AG09319 (cell line): ENCODE measurements at regions not wholly inside any gene's neighbourhood (a gene's known extent, or its start where the extent isn't known, plus 50 kb on each side); places are given as distances from the start of the nearest gene placed in this dataset.

ENCODE experiments used
- DNase-seq: peaks from one replicate; pipeline ENCODE4 v3.0.0-alpha.2; 2010; ENCODE audit warnings: low read depth; ENCODE audit errors: extremely low read depth
- TF ChIP-seq, protein P1 (sequence below): IDR thresholded peaks from 2 replicates; pipeline ENCODE4 v1.5.1; 2011; ENCODE audit warnings: low read depth, mild to moderate bottlenecking, inconsistent platforms, low read length, moderate library complexity

DNA sequence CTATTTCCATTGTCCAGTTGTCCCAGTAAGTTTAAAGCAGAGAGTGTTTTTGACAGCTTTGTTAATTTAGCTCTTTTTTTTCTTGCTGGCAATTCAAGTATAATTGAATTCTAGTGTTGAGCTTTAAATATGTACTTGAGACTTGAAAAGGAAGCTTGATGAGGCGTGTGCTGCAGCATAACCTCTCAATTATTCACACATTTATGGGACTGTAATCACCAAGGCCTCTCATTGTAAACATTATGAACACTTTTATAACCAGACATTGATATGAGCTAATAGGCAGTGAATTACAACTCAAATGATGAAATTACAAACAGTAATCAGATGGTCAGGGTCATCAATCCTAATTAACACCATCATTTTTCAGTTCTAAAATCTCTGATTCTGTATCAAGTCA is 378.0 kb upstream of the DDHD1 start:
- no peak for DNase-seq
- TF ChIP-seq, protein P1, sequence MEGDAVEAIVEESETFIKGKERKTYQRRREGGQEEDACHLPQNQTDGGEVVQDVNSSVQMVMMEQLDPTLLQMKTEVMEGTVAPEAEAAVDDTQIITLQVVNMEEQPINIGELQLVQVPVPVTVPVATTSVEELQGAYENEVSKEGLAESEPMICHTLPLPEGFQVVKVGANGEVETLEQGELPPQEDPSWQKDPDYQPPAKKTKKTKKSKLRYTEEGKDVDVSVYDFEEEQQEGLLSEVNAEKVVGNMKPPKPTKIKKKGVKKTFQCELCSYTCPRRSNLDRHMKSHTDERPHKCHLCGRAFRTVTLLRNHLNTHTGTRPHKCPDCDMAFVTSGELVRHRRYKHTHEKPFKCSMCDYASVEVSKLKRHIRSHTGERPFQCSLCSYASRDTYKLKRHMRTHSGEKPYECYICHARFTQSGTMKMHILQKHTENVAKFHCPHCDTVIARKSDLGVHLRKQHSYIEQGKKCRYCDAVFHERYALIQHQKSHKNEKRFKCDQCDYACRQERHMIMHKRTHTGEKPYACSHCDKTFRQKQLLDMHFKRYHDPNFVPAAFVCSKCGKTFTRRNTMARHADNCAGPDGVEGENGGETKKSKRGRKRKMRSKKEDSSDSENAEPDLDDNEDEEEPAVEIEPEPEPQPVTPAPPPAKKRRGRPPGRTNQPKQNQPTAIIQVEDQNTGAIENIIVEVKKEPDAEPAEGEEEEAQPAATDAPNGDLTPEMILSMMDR: no peak

- DNase-seq: no peak
- TF ChIP-seq, protein P1: no peak
These were observed 376.4 kb upstream of the DDHD1 start for GRCh38 chr14:53529519-53529918.

GRCh38 chr14:53528185-53528671 is 375.1 kb upstream of the DDHD1 start:
- no peak for DNase-seq
- TF ChIP-seq, protein P1: no peak

DNA sequence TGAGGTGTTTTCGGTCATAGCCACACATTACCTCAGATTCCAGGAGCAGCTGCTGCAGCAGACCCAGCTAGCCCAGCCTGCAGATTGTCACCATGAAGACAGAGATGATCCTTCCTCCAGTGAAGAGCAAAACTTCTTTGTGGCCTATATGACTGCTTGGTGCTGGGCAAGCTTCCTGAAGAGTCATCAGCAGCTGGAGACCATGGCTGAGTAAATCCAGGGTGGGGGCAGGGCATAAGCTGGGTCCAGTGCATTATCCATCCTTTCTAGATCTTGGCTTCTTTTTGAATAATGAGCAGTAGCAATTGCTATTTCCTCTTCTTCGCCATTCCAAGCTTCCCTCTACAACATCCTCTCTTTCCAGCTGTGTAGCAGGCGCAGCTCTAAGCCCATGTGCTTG is 373.1 kb upstream of the DDHD1 start:
- DNase-seq: no peak
- TF ChIP-seq, protein P1: no peak

DNA sequence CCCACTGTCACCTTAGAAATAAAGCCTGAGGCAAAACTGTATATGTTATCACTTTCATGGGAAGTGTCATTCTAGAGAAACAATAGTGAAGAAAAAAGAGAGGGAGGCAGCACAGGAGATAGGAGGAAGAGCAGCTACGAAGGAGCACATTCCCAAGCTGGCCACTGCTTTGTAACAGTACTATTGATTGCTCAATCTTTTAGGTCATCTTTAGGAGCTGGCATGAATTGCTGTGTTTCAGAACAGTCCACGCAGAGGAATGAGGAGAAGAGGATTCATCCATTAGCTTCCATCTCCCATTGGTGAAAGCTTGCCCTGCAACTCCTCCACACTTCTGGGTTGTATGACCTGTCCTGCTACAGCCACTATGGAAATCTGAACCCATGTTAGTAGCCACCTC is 372.5 kb upstream of the DDHD1 start:
- no peak for DNase-seq
- TF ChIP-seq, protein P1: no peak

GRCh38 chr14:53524391-53524790 is 371.3 kb upstream of the DDHD1 start:
- TF ChIP-seq, protein P1: no peak
- no peak for DNase-seq

GRCh38 chr14:53523226-53523625 is 370.1 kb upstream of the DDHD1 start:
- no peak for DNase-seq
- TF ChIP-seq, protein P1: no peak
